ENCODE measurements at regions not wholly inside any gene's neighbourhood (a gene's known extent, or its start where the extent isn't known, plus 50 kb on each side); places are given as distances from the start of the nearest gene placed in this dataset.

DNA sequence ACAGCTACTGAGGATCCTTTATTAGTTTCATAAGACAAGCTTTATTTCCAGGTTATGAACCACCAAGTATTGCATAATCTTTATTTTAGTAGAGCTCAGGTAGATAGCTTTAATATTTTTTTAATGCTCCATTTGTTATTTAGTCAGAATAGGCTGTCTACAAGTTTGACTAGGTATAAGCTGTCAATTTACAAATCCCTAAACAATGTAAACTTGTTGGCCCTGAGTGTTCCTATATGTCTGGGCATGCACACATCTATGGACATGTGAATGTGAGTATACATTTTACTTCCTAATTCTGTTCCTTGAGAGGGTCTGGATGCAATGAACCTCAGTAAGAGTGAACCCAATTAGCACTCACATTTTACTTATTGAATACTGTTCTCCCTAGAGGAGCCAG is 722.2 kb upstream of the PTPRD start:
- DNase-seq (ENCODE audit: low spot score): no peak
- H3K27ac Mint-ChIP-seq (ENCODE audit: unreplicated experiment): no peak overlapping the region
- no peaks in the 10 kb centered on the region for H3K9me3 Mint-ChIP-seq (ENCODE audit: unreplicated experiment)
- TF ChIP-seq, protein P1, sequence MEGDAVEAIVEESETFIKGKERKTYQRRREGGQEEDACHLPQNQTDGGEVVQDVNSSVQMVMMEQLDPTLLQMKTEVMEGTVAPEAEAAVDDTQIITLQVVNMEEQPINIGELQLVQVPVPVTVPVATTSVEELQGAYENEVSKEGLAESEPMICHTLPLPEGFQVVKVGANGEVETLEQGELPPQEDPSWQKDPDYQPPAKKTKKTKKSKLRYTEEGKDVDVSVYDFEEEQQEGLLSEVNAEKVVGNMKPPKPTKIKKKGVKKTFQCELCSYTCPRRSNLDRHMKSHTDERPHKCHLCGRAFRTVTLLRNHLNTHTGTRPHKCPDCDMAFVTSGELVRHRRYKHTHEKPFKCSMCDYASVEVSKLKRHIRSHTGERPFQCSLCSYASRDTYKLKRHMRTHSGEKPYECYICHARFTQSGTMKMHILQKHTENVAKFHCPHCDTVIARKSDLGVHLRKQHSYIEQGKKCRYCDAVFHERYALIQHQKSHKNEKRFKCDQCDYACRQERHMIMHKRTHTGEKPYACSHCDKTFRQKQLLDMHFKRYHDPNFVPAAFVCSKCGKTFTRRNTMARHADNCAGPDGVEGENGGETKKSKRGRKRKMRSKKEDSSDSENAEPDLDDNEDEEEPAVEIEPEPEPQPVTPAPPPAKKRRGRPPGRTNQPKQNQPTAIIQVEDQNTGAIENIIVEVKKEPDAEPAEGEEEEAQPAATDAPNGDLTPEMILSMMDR (IDR thresholded peaks at IDR 0.05; ENCODE audit: unreplicated experiment): no peak
- H3K4me3 Mint-ChIP-seq (ENCODE audit: unreplicated experiment): no peak overlapping the region
- no peaks in the 10 kb centered on the region for H3K27me3 Mint-ChIP-seq (ENCODE audit: unreplicated experiment)
- no peaks in the 10 kb centered on the region for H3K4me1 Mint-ChIP-seq (ENCODE audit: unreplicated experiment)
- no peaks in the 10 kb centered on the region for H3K36me3 Mint-ChIP-seq (ENCODE audit: low read depth, unreplicated experiment)

DNA sequence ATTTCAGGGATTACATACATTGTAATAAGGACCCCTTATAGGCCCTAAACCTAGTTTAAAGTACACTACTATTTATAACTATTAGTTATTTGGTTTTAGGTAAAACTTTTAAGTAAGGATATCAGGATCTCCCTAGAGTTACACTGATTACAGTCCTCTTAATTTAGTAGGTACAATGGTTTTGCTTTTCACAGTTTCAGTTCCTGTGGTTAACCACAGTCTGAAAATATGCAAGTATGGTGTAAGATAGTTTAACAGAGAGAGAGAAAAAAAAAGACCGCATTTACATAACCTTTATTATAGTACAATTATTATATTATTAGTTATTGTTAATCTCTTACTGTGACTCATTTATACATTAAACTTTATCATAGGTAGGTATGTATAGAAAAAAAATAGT is 725.3 kb upstream of the PTPRD start:
- H3K4me1 Mint-ChIP-seq (ENCODE audit: unreplicated experiment): no peaks in the 10 kb centered on the region
- TF ChIP-seq, protein P1 (IDR thresholded peaks at IDR 0.05; ENCODE audit: unreplicated experiment): no peak
- no peak for DNase-seq (ENCODE audit: low spot score)
- H3K27me3 Mint-ChIP-seq (ENCODE audit: unreplicated experiment): no peaks in the 10 kb centered on the region
- no peaks in the 10 kb centered on the region for H3K36me3 Mint-ChIP-seq (ENCODE audit: low read depth, unreplicated experiment)
- H3K4me3 Mint-ChIP-seq (ENCODE audit: unreplicated experiment): no peak overlapping the region
- H3K9me3 Mint-ChIP-seq (ENCODE audit: unreplicated experiment): no peaks in the 10 kb centered on the region
- no peak overlapping the region for H3K27ac Mint-ChIP-seq (ENCODE audit: unreplicated experiment)

DNA sequence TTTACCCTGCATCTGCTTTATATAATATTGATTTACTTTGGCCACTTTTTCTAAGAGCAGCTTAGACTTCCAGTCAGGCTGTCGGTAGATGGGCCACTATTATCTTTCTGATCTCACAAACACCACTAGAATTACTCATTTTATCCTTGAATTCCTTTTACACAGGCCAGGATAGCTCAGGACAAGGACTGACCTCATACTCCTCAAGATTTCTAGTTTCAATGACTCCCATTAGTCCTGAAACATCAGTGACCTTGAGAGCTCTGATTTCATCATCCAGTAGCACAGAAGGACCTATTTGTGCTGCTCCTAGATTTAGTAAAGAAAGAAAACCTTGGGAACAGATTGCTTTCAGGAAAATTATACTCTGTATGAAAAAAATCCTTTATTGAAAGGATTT is 727.9 kb upstream of the PTPRD start:
- no peak for DNase-seq (ENCODE audit: low spot score)
- Mint-ChIP-seq H3K4me1 (ENCODE audit: unreplicated experiment) (no peaks in the 10 kb centered on the region), H3K27ac (ENCODE audit: unreplicated experiment) (no peak overlapping the region), H3K27me3 (ENCODE audit: unreplicated experiment) (no peaks in the 10 kb centered on the region), H3K9me3 (ENCODE audit: unreplicated experiment) (no peaks in the 10 kb centered on the region), H3K36me3 (ENCODE audit: low read depth, unreplicated experiment) (no peaks in the 10 kb centered on the region), H3K4me3 (ENCODE audit: unreplicated experiment) (no peak overlapping the region)
- TF ChIP-seq, protein P1 (IDR thresholded peaks at IDR 0.05; ENCODE audit: unreplicated experiment): no peak

DNA sequence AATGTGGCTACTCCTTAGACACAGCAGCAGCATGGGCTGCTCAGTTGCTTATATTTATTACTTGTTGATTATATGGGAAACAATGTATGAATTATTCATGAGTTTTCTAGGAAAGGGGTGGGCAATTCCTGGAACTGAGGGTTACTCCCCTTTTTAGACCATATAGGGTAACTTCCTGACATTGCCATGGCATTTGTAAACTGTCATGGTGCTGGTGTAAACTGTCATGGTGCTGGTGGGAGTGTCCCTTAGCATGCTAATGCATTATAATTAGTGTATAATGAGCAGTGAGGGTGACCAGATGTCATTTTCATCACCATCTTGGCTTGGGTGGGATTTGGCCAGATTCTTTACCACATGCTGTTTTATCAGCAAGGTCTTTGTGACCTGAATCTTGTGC is 734.6 kb upstream of the PTPRD start:
- DNase-seq (ENCODE audit: low spot score): no peak
- no peaks in the 10 kb centered on the region for H3K36me3 Mint-ChIP-seq (ENCODE audit: low read depth, unreplicated experiment)
- no peak overlapping the region for H3K27ac Mint-ChIP-seq (ENCODE audit: unreplicated experiment)
- TF ChIP-seq, protein P1 (IDR thresholded peaks at IDR 0.05; ENCODE audit: unreplicated experiment): no peak
- H3K4me3 Mint-ChIP-seq (ENCODE audit: unreplicated experiment): no peak overlapping the region
- H3K9me3 Mint-ChIP-seq (ENCODE audit: unreplicated experiment): no peaks in the 10 kb centered on the region
- H3K4me1 Mint-ChIP-seq (ENCODE audit: unreplicated experiment): no peaks in the 10 kb centered on the region
- H3K27me3 Mint-ChIP-seq (ENCODE audit: unreplicated experiment): no peaks in the 10 kb centered on the region

DNA sequence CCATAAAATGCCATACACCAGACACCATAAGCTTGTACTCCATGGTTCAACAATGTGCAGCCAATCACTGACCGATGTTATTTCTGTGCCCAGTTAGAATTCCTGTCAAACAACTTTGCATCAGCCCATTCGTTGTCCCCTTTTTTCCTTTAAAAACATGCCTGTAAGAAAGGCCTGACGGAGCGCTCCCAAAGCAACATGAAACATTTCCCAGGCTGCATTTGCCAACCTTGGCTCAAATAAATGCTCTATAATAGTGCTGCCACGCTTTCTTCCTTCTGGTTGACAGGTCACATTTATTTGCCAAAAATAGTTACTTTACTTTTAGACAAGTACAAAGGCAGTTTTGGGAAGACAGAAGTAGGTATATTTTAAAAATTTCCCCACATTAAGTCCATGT is 735.6 kb upstream of the PTPRD start:
- DNase-seq (ENCODE audit: low spot score): no peak
- Mint-ChIP-seq H3K36me3 (ENCODE audit: low read depth, unreplicated experiment) (no peaks in the 10 kb centered on the region), H3K27ac (ENCODE audit: unreplicated experiment) (no peak overlapping the region), H3K9me3 (ENCODE audit: unreplicated experiment) (no peaks in the 10 kb centered on the region), H3K27me3 (ENCODE audit: unreplicated experiment) (no peaks in the 10 kb centered on the region), H3K4me3 (ENCODE audit: unreplicated experiment) (no peak overlapping the region), H3K4me1 (ENCODE audit: unreplicated experiment) (no peaks in the 10 kb centered on the region)
- TF ChIP-seq, protein P1 (IDR thresholded peaks at IDR 0.05; ENCODE audit: unreplicated experiment): no peak
